DMS53 treated with DMSO at 0.1 percent for 48 hours (cell line): ENCODE measurements at regions not wholly inside any gene's neighbourhood (a gene's known extent, or its start where the extent isn't known, plus 50 kb on each side); places are given as distances from the start of the nearest gene placed in this dataset.

Experiments used
- DNase-seq: peaks from one replicate; lab custom pipeline; 2025; ENCODE audit not compliant: unreplicated experiment; lab: John Stamatoyannopoulos, UW

- no peak for DNase-seq
Measured at GRCh38 chr3:18127859-18128681, 297.1 kb downstream of the SATB1 start.

DNA sequence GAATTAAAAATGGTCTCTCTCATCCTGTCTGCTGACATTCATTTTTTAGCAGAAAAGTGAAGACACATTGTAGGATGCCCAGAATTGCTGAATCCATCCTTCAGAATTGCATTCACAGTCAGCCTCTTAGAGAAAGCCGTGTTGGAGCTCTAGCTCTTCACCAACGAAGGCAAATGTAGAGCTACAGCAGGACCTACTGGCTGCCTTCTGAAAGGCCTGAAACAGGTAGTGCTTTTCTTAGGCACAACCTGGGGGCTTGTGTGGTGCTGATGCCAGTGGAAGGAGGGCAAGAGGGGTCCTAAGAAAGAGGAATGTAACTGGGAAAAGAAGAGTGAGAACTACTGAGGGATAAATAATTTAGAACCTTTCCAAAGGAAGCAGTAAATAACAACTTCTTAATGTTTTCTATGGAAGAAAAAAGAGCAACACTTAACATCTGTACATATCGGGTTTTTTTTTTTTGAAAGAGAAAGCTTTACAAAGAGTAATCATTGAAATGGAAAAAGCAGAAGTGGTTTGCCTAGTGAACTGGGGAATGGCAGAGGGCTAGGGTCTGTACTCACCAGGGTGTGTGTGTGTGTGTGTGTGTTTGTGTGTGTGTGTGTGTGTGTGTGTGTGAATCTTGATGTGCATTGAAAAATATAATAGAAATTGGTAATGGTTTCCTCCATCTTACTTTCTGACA, 297.8 kb downstream of the SATB1 start:
- no peak for DNase-seq

GRCh38 chr3:18126772-18127171, 298.4 kb downstream of the SATB1 start:
- DNase-seq = no peak

DNA sequence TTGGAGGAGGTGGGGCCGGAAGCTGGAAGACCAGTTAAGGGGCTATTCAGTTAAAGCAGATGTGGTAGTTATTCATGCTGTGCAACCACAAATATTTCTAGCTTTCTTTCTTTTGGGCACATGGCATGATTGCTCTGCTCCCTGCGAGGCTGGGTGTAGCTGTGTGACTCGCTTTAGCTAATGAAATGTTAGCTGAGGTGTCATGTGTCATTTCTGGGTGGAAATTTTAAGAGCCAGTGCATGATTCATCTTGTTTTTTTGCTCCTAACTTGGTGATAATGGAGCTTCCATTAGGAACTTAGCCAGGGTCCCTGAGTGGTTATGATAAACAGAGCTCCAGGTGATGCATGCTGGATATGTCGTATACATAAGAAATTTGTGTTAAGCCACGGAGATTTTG, 300.6 kb downstream of the SATB1 start:
- no peak for DNase-seq

DNA sequence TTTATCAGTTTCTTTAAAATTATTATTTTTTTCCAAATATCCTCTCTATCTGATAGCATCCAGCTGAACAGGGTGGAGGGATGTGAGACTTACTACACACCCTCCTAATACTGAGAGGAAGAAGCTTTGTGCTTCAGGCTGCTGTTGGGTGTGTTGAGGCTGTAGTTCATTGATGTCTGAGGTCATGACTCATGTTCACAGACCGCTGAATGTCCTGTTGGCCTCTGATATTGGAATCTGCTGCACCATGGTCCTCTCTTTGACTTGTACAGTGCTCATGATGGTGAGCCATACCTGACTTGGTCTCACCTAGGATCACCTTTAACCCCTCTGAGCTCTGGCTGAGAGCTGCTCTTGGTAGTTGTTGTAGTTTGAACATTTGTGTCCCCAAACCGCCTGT, 302.9 kb downstream of the SATB1 start:
- DNase-seq = no peak

GRCh38 chr3:18121020-18121419, 304.1 kb downstream of the SATB1 start:
- DNase-seq = no peak

DNA sequence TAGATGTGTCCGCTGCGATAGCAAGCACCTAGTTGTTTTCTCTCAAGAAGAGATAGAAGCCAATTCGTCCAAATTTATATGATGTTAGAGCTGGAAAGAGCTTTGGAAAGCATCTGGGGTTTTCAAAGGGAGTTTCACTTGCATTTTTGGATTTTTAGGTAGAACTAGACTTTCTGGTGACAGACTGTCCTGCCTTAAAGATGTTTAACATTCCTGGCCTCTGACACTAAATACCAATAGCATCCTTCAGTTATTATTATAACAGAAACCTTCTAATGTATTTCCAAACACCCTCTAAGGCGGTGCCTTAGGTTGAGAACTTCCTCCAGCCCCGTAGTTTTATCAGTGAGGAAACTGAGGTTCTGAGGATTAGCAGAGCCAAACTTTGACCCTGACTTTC, 305.3 kb downstream of the SATB1 start:
- DNase-seq = no peak

GRCh38 chr3:18114894-18115293, 310.2 kb downstream of the SATB1 start:
- DNase-seq = no peak

DNA sequence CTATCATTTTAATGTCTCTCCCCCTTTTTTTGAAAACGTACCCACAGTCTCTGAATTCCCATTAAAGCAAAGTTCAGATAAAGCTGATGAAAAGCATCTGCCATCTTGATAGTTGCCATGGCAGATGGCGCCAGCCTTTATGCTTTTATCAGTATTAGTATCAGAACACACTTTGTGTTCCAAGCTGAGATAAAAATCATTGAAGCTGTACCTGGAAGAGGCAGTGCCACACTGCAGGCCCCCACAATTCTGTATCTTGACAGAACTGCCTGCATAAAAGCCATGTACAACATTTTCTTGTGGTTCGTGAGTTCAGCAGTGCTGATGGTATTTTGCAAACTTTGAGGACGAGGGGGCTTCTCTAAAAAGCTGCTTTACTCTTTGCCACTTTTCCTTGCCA, 311.7 kb downstream of the SATB1 start:
- DNase-seq = no peak

DNA sequence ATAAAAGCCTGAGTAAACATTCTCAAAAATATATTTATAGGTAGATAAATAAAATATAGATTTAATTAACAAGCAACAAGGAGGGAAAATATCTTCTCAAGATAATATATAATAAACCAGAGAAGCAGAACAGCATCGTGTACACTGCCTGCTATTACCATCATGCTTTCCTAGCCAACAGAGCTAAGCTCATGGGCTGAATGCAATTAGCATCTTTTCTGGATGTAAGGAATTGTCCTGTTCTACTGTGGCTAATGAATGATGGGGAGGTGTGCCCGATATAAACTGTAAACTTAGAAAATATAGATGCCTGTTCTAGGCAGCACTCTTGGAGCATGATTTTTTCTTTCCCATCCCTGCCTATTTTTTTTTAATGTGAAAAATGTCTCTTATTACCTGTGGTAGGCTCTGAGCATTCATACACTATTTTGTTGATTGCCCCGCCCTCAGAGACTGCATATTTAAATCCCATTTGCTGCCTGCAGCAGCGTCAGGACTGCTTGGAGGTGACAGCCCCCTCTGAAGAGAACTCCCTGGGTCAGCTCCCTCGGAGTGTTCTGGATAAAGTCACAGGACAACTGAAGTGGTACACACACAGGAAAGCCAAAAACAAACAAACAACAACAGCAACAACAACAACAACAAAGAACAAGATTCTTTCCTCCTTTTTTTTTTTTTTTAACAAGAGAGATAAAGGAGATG, 312.3 kb downstream of the SATB1 start:
- no peak for DNase-seq

GRCh38 chr3:18111796-18112232, 313.3 kb downstream of the SATB1 start:
- no peak for DNase-seq

- no peak for DNase-seq
Measured at GRCh38 chr3:18103591-18103990, 321.5 kb downstream of the SATB1 start.

GRCh38 chr3:18100121-18100520, 325.0 kb downstream of the SATB1 start:
- no peak for DNase-seq

- no peak for DNase-seq
Measured at GRCh38 chr3:18099611-18100010, 325.5 kb downstream of the SATB1 start.

GRCh38 chr3:18098960-18099587, 326.1 kb downstream of the SATB1 start:
- DNase-seq = no peak

GRCh38 chr3:18097989-18098388, 327.1 kb downstream of the SATB1 start:
- DNase-seq = no peak

DNA sequence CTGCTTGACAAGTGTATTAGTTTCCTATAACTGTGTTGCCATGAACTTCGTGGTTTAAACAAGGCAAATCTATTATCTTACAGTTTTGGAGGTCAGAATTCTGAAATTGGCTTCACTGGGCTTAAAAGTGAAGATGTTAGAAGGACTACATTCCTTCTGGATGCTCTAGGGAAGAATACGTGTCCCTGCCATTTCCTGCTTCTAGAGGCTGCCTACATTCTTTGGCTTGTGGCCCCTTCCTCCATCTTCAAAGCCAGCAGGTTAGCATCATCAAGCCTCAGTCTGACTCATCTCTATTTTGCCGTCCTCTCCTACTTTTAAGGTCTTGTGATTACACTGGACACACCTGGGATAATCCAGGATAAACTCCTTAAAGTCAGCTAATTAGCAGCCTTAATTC, 327.7 kb downstream of the SATB1 start:
- no peak for DNase-seq

DNA sequence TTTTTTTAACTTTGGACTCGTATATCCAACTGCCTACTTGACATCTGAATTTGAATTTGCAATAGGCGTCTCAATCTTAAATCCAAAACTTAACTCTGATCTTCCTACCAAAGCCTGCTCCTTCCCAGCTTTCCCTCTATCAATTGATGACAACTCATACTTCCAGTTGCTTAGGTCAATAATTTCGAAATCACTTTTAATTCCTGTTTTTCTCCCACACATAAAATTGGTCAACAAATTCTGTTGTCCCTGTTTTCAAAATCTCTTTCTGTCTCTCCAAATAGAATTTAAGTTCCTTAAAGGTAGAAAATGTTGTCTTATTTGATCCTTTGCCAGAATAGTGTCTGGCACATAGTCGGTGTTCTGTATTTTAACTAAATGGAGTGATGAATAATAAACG, 332.4 kb downstream of the SATB1 start:
- DNase-seq = no peak

GRCh38 chr3:18090377-18090776, 334.8 kb downstream of the SATB1 start:
- DNase-seq = no peak

DNA sequence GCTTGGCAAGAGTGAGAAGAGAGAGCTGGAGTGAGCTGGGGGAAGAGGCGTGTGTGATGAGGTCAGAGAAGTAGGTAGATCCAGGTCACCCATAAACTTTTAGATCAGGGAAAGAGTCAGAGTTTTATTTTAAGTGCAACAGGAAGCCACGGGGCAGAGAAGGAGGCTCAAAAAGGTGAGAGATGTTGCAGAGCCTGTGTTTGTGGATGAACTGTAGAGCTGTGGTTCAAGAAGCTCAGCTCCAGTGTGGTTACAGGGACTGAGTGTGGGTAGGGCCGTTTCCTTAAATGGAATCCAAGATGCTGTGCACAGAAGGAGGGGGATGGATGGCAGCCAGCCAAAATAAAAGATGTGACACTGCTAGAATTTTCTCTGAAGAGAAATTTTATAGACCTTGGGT, 337.2 kb downstream of the SATB1 start:
- DNase-seq = no peak

DNA sequence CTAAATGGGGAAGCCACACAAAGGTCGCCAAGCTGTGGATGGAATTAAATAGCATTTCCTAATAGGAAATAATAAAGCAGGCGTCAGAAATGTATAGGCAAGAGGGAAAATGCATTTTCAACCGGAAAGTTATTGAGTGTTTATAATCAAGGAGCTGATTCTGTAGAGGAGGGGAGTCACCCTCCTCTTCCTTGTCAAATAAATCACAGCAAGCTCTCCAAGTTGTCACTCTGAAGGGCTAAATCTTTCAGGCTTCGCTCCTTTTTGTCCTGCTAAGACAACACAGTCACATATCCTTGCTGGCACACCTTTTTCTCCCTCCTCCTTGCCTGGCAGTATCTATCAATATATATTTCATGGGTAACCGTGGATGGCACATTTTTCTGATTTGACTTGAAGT, 338.4 kb downstream of the SATB1 start:
- no peak for DNase-seq

GRCh38 chr3:18086078-18086477, 339.1 kb downstream of the SATB1 start:
- DNase-seq = no peak
